Fibroblast of mammary gland (primary cell): ENCODE measurements at regions not wholly inside any gene's neighbourhood (a gene's known extent, or its start where the extent isn't known, plus 50 kb on each side); places are given as distances from the start of the nearest gene placed in this dataset.
"Not testable (repeated sequence)": the region's sequence is repeated elsewhere in the genome, so short reads cannot be mapped to it uniquely, and the experiment has no call there.

Experiments
- DNase-seq: peaks from one replicate; pipeline ENCODE4 v3.0.0-alpha.2; 2010; ENCODE audit warnings: low read depth
- H3K4me3 ChIP-seq: 2 replicates; pipeline ENCODE4 v1.5.1; 2011; ENCODE audit warnings: low read depth, mild to moderate bottlenecking, low read length, moderate library complexity; ENCODE audit not compliant: control insufficient read depth
- TF ChIP-seq, protein P1 (sequence below): conservative IDR thresholded peaks from 2 replicates; pipeline ENCODE4 v1.5.1; 2011; ENCODE audit warnings: low read depth, low read length, inconsistent platforms; ENCODE audit not compliant: control insufficient read depth, insufficient read depth

DNA sequence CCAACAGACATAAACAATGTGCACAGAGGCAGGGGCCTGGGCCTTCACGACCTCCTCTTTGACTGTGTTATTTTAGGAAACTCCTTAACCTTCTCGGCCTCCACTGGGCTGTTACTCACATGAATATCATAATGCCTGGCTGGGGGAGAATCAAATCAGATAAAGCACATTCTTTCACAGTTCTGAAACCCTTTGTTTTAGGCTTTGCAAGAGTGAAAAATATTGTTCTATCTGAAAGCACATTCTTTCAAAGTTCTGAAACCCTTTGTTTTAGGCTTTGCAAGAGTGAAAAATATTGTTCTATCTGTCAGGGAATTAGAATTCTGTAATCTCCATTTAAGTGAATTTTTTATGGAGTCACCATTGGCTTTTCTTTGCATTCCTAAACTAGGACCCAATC is 50.7 kb upstream of the SYNDIG1 start:
- H3K4me3 ChIP-seq, result no peak overlapping the region
- no peak for DNase-seq
- TF ChIP-seq, protein P1, sequence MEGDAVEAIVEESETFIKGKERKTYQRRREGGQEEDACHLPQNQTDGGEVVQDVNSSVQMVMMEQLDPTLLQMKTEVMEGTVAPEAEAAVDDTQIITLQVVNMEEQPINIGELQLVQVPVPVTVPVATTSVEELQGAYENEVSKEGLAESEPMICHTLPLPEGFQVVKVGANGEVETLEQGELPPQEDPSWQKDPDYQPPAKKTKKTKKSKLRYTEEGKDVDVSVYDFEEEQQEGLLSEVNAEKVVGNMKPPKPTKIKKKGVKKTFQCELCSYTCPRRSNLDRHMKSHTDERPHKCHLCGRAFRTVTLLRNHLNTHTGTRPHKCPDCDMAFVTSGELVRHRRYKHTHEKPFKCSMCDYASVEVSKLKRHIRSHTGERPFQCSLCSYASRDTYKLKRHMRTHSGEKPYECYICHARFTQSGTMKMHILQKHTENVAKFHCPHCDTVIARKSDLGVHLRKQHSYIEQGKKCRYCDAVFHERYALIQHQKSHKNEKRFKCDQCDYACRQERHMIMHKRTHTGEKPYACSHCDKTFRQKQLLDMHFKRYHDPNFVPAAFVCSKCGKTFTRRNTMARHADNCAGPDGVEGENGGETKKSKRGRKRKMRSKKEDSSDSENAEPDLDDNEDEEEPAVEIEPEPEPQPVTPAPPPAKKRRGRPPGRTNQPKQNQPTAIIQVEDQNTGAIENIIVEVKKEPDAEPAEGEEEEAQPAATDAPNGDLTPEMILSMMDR, result no peak

DNA sequence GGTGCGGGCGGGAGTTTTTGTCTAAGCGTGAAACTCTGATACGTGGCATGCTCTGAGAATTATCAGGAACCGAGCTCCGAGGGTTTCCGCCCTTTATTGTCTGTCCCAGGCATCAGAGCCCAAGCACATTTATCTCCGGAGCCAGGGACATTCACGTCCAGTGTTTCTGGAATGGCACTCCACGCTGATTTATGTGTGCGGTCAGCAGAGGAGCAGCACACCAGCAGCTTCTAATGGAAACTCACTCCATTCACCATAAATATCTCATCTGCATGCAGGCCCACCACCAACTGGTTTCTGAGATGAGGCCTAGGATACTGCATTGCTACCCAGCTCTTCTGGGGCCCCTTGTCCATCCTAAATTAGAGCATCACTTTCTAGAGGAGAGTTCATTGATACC is 51.9 kb upstream of the SYNDIG1 start:
- TF ChIP-seq, protein P1, result no peak
- DNase-seq, result no peak
- H3K4me3 ChIP-seq, result no peak overlapping the region

DNA sequence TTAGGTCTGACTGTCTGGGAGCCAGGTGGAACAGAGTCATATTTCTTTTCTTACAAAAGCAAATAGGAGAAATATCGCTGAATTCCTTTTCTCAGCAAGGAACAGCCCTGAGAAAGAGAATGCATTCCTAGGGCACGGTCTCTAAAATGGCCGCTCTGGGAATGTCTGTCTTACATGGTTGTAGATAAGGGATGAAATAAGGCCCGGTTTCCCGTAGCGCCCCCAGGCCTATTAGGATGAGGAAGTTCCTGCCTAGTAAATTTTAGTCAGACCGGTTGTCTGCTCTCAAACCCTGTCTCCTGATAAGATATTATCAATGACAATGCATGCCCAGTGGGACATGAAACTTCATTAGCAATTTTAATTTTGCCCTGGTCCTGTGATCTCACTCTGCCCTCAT is 54.0 kb upstream of the SYNDIG1 start:
- not testable (repeated sequence) for H3K4me3 ChIP-seq

DNA sequence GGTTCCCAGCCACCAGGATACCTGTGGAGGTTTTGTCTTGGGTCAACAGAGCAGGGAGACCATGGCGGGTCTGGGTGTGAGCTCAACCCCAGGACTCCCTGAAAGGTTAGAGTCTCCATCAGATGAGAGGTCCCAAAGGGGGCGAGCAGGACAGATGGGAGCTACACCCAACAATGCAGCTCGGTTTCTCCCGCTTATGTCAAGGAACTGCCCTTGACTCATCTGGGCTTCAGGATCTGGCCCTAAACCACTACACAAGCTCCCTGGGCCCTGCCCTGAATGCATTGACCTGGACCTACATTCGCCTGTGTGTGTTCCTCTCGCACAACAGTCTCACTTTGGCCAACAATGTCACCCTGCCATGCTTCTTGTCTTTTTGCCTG is 57.6 kb upstream of the SYNDIG1 start:
- DNase-seq, result no peak
- H3K4me3 ChIP-seq, result no peak overlapping the region
- TF ChIP-seq, protein P1, result no peak

More for the DNA sequence above, 54.0 kb upstream of the SYNDIG1 start:
- DNase-seq, result not testable (repeated sequence)

DNA sequence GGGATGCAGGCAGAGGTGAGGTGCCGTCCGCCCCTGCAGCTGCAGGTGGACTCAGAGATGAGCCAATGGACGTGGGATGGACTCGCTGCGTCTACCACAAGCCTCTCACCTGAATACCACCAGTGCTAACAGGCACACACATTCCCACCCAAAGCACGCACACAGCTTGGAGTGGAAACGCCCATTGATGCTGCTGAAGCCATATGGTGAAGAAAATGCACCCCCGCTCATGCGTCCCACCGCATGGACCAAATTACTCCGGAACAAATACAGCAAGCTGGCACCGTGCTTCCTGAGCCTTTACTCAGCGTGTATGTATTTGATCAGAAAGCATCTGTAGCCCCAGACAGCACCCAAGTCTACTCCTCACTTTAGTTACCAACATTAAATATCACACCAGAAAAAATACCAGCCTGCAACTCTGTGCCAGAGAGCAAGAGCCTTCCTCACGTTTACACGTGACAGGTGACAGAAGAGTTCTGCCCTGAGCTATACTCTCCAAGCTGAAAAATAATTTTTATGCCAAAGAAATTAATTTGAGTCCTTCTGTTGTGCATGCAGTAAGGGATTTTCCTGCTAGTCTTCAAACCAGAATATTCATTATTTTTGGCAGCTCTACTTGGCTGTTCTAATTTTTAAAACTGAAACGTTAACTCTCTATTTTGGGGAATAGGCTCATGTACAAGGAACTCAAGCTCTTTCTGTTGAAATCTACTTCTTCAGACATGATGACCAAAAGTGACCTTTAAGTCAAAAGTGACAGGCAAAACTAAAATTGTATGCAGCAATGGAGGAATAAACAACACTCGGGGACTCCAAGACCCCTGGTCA is 58.2 kb upstream of the SYNDIG1 start:
- DNase-seq, result no peak
- TF ChIP-seq, protein P1, result no peak
- H3K4me3 ChIP-seq, result no peak overlapping the region

DNA sequence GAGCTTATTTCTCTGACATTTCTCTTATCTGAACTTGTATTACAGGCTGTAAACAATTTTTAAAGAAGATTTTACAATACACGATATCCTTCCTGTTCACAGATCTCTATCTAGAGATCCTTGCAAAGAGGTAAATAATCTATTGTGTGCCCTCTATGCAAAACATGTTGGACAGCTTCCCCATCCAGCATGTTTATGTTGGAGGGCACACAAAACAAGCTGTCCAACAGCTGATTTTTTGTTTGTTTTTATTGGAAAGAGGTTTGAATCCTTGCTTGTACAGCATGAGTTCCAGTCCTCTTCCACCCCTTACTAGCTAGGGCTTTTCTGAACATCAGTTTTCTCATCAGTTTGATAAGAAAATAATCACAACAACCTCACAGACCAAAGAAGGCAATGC is 62.3 kb upstream of the SYNDIG1 start:
- H3K4me3 ChIP-seq, result no peak overlapping the region
- DNase-seq, result no peak
- TF ChIP-seq, protein P1, result no peak

DNA sequence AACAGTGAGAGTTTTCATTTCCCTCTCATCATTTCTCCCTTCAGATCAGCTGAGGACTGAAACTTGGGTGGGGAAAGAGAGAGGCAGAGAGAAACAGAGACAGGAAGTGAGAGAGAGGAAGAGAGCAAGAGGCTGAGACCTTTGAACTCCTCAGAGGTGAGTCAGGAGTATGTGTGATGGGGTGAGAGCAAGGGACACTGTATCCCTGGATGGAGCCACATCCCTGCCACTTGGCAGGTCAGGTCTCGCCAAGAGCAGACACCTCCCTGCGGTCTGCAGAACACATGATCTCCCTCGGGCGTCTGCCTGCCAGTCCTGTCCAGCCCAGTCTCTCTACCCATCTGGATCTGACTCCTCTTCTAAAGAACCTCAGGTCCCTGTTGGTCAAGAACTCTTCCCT is 62.7 kb upstream of the SYNDIG1 start:
- TF ChIP-seq, protein P1, result no peak
- DNase-seq, result no peak
- H3K4me3 ChIP-seq, result no peak overlapping the region
